HG03354 (cell line): ENCODE measurements at regions not wholly inside any gene's neighbourhood (a gene's known extent, or its start where the extent isn't known, plus 50 kb on each side); places are given as distances from the start of the nearest gene placed in this dataset.

Experiments used
- ATAC-seq: cut with Tn5 transposase; IDR thresholded peaks from one replicate; pipeline ENCODE4 v1.9.1; 2021; ENCODE audit warnings: mild to moderate bottlenecking; ENCODE audit not compliant: unreplicated experiment, poor library complexity, severe bottlenecking

- no peak for ATAC-seq
These were observed 230.4 kb downstream of the OMA1 start for GRCh38 chr1:58316141-58316540.

GRCh38 chr1:58312971-58313563 is 233.5 kb downstream of the OMA1 start:
- ATAC-seq = no peak

DNA sequence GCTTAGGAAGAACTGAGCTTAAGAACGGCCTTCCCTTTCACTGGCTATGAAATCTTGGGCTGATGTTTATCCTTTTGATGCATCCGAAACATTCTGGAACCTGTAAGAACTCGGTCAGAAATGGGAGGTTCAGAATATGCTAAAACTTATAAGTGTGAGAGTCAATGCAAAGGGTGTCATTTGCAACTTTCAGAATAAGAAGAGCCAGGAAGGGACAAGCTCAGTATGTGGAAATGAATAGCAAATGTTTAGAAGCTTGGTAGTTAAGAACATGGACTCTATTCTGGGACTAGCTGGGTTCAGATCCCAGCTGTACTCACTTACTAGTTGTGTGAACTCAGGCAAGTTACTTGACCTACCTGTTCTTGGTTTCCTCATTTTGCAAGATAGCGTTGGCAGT is 234.1 kb downstream of the OMA1 start:
- no peak for ATAC-seq

- ATAC-seq = no peak
These were observed 235.6 kb downstream of the OMA1 start for GRCh38 chr1:58310881-58311280.

- ATAC-seq = no peak
These were observed 236.1 kb downstream of the OMA1 start for GRCh38 chr1:58310469-58310868.

GRCh38 chr1:58308206-58308605 is 238.3 kb downstream of the OMA1 start:
- no peak for ATAC-seq

GRCh38 chr1:58307431-58307830 is 239.1 kb downstream of the OMA1 start:
- ATAC-seq = no peak

- no peak for ATAC-seq
These were observed 240.9 kb downstream of the OMA1 start for GRCh38 chr1:58305622-58306021.

DNA sequence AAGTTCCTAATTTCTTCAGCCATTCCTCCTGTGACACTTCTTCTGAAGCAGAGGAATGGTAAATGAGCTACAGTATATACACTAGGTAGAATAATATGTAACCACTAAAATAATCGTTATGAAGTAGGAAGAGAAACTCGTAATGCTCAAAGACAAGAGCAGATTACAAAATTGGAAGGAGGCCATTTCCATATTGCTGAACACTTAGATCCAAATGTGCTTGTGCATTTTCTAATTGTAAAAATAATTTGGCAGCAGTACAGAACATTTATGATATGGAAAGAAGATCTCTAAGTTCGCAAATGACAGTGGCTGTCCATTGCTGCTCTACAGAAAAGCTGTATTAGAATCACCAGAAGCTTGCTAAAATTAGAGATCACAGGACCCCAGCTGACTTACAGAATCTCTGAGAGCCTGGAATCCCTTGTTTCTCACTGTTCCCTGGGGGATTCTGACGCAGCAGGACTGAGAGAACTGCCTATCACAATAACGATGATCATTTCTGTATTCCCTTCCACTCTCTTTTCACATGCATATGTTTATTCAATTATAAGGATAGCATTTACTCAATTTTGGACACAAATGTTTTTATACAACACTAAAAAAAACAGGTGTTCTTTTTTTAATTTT is 242.1 kb downstream of the OMA1 start:
- no peak for ATAC-seq

DNA sequence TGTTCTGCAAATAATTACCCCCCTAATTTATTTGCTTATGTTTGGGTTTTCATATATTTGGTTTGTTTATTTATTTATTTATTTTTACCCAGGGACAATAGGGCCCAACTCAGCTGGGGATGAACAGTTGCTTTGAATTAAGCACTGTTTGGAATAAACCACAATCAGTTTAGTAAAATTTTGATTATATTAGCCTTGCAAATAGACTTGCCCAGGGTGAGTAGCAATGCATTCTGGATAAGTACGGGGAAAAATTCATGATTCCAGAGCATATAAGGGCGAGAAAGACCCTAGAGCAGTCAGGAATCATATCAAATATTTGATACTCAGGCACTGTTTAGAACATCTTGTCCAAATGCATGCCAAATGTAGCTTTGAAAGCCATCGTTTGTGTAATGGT is 242.7 kb downstream of the OMA1 start:
- no peak for ATAC-seq

DNA sequence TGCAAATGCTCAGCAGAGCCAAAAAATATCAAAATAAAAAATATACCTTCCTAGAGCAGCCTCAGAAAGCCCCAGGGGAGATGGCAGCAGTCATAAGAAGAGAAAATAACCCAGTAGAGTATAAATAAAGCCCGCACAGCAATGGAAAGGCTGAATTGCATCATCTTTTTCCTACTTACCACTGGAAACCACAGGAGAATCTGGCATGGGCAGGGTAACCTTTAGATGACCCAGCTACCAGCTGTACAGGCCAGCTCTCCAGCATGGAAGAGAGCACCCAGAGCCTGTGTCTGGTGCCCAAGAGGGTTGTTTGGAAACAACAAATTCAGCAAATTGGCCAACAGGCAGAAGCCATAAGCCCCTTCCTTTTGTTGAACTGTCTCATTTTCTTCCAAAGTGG is 253.1 kb downstream of the OMA1 start:
- no peak for ATAC-seq

- no peak for ATAC-seq
These were observed 255.7 kb downstream of the OMA1 start for GRCh38 chr1:58290685-58291372.

DNA sequence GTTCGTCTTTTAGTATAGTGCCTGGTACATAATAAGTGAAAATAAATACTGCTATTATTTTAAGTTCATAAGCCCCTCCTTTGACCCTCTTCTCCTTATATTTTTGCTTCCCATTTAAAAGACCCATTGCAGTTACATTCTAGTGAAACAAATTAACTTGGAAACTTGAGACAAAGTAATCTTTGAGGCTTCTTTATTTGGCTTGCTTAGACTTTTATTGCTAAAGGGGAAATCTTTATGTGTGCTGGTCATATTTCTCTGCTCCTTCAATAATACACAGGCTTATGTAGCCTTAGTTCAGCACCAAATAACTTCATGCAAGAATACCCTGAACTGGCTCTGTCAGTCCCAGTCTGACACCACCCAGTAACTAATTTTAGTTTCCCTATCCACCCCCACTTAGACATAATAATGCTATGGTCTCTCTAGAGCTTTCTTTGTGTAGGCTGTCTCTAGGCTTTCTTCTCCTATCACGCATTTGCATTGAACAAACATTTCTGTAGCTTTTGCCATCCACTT is 257.8 kb downstream of the OMA1 start:
- ATAC-seq = no peak

- no peak for ATAC-seq
These were observed 258.5 kb downstream of the OMA1 start for GRCh38 chr1:58287894-58288623.

DNA sequence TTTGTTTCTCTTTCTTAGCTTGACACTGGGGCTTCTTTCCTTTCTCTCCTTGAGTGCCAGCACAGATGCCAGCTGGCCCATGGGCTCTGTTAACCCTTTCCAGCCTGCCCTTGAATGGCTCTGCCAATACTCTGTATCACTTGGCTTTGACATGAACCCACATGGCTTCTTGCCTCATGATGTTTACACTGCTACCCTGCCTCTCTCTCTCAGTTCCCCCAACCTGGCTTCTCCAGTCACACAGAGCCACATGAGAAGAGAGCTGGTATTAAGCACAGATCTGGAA is 262.4 kb downstream of the OMA1 start:
- no peak for ATAC-seq

GRCh38 chr1:58283388-58284224 is 262.9 kb downstream of the OMA1 start:
- no peak for ATAC-seq

DNA sequence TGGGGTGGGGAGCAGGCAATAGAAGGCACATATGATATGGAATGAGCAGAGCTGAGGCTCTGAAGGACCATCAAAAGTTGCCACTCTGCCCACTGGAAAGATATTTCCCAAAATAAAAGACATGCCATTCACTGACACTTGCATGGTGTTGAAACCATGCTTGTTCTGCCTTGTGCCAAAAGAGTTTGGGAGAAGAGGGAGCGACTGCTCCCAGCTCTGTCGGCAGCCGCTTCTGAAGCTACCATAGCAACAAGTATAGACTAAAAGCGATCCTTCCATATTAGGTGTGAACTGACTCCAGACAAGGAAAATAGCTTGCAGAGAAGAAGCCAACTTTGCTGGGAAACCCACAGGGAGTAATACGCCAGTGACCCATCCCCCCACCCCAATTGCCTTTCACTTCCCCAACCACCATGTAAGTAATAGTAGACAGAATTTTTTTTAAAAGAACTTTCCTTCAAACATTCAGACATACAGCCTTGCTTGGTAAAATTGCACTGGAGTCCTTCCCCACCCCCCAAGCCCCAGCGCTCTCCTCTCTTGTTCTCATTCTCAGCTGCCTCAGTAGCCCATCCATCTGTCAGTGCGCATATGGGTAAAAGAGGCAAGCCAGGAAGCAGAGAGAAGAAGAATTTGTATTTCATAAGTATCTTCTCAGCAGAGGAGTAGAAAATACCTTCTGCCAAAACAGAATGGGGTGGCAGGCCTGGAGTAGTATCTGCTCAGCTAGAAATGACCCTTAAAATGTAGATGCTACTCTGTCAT is 263.7 kb downstream of the OMA1 start:
- ATAC-seq = no peak

- ATAC-seq = no peak
These were observed 280.3 kb downstream of the OMA1 start for GRCh38 chr1:58266242-58266641.

DNA sequence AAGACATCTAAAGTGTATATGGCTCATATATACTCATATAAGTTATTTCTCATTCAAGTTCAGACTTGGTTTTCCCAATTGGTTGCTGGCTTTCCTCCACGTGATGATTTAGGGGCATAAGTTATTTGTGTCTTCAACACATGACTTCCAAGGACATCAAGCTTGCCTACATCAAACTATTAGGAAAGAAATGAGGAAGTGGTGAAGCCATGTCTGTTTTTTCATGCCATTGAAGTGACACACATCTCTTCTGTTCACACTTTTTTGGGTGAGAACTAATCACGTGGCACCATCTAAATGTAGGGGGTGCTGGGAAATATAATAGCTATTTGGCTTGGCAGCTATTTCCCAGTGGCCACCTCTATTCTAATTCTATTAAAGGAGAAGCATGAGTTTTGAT is 282.1 kb downstream of the OMA1 start:
- no peak for ATAC-seq
